GM19463 (cell line): ENCODE measurements at regions not wholly inside any gene's neighbourhood (a gene's known extent, or its start where the extent isn't known, plus 50 kb on each side); places are given as distances from the start of the nearest gene placed in this dataset.
"Not testable (repeated sequence)": the region's sequence is repeated elsewhere in the genome, so short reads cannot be mapped to it uniquely, and the experiment has no call there.

Experiments used
- ATAC-seq: cut with Tn5 transposase; IDR thresholded peaks from one replicate; pipeline ENCODE4 v1.9.1; 2021; ENCODE audit warnings: mild to moderate bottlenecking, moderate library complexity; ENCODE audit not compliant: unreplicated experiment

- ATAC-seq, result no peak
Observed at GRCh38 chr7:54888734-54889082, 129.7 kb upstream of the SEC61G start.

- ATAC-seq, result no peak
Observed at GRCh38 chr7:54897891-54898290, 120.9 kb upstream of the EGFR start.

- ATAC-seq, result no peak
Observed at GRCh38 chr7:54898659-54899340, 120.0 kb upstream of the EGFR start.

- ATAC-seq, result no peak
Observed at GRCh38 chr7:54901840-54902239, 117.0 kb upstream of the EGFR start.

GRCh38 chr7:54904130-54904529 lies 114.7 kb upstream of the EGFR start:
- no peak for ATAC-seq

- no peak for ATAC-seq
Observed at GRCh38 chr7:54904986-54905385, 113.8 kb upstream of the EGFR start.

GRCh38 chr7:54906963-54907362 lies 111.9 kb upstream of the EGFR start:
- no peak for ATAC-seq

- ATAC-seq, result no peak
Observed at GRCh38 chr7:54907981-54908380, 110.8 kb upstream of the EGFR start.

DNA sequence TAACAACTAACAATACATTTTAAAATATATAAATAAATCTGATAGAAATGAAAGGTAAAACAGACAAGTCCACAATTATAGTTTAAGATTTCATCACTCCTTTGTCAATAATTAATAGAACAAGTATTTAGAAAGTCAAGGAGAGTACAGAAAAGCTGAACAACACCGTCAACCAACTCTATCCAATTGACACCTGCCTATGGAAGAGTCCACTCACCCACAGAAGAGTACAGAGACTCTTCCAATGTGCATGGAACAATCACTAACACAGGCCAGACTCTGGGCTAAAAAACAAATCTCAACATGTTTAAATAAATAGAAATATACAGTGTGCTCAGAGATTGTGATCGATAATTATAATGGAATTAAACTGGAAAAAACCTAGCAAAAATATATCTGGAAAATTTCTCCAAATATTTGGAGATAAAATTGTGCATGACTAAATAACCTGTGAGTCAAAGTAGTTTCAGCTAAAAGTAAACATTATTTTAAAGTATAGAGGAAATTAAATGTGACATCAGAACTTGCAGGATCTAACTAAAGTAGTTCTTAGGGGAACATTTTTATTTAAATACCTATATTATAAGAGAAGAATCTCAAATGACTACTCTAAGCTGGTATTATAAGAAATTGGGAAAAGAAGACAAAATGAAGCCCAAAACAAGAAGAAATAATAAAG lies 109.9 kb upstream of the EGFR start:
- ATAC-seq, result no peak

DNA sequence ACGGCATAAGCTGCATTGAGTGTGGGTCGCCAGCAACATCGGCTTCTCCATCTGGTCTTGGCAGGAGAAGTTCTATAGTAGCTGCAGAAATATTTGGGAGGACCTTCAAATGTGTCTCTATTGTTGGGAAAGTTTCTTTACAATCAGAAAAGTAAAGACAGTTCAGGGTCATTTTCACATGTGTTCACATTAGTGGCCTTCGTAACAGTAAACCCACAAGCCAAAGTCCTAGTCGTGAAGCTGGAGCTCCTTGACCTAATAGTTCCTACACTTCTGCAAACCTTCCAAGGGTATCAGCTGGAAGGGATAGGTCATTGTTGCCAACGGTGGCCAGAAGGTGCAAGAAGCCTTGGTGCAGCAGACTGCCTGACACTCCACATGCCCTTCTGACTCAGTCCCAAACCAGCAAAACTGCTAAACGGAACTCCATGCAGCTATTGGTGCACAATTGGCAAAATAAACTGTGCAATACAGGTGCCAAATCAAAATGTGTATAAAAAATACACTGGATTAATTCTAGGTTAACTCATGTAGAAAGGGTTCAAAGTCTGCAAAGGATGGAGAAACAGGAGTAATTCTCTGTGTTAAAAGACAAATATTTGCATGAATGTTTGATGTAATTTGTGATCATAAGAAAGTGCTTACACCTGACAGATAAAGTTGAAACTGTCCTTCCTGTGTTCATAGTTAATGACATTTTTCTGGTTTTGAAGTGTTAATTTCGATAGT lies 102.8 kb upstream of the EGFR start:
- ATAC-seq, result no peak

- no peak for ATAC-seq
Observed at GRCh38 chr7:54917613-54918391, 101.0 kb upstream of the EGFR start.

DNA sequence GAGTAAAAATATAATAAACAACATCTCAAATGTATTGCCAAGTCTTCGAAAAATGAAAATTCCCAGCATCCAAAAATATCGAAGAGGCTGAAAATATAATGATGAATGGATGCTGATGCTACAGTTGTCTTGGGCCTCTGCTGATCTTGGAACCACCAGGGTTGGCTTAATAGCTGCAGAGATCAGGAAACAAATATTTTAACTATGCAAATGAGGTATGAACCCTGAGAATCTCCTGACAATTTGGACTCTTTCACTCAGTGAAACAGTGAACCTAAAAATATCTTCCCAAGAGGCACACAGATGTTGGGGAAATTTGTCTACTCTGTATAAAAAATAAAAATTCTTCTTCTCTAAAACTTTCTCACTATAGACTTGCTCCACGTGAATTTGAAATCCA lies 97.7 kb upstream of the EGFR start:
- no peak for ATAC-seq

GRCh38 chr7:54931532-54931931 lies 87.3 kb upstream of the EGFR start:
- no peak for ATAC-seq

DNA sequence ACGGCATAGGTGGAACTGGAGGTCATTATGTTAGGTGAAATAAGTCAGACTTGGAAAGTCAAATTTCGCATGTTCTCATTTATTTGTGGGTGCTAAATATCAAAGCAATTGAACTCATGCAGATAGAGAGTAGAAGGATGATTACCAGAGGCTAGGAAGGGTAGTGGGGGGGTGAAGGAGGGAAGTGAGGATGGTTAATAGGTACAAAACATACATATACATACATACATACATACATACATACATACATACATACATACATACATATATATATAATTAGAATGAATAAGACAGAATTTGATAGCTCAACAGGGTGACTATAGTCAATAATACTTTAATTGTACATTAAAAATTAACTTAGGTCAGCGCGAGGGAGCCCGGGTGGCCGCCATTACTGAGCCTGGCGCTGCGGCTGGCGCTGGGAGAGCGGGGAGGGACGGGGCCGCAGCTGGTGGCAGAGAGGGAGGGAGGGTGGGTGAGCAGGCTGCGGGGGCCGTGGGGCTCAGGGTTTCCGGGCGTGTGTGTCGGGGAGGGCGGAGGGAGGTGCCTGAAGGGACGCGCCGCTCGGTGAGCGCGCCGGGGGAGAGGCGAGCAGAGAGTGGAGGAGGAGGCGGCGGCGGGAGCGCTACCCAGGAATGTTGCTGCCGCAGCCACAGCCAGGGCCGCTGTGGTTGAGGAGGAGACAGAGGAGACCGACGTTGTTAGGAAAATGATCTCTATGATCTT lies 85.8 kb upstream of the EGFR start:
- ATAC-seq, result peak; percentile 69

GRCh38 chr7:54933643-54934042 lies 85.2 kb upstream of the EGFR start:
- ATAC-seq, result no peak

GRCh38 chr7:54940748-54941147 lies 78.1 kb upstream of the EGFR start:
- ATAC-seq, result no peak

DNA sequence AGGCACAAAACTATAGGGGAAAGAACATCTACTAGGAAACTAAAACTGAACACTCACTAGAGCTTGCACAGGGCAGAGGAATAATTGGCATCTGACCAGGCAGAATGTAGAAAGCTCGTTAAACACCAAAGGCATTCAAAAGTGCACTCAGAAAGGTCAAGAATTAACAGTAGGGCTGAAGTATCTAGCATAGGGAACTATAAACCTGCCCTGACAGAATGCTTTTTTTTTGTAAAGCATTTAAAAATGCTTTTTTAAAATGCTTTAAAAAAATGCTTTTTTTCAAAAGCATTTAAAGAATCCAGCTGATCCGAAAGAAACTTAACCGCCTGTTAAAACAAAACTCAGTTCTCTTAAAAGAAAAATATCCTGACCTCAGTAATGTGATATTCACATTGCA lies 74.6 kb upstream of the EGFR start:
- ATAC-seq, result no peak

- ATAC-seq, result no peak
Observed at GRCh38 chr7:54946271-54946670, 72.5 kb upstream of the EGFR start.

GRCh38 chr7:54946764-54947163 lies 72.1 kb upstream of the EGFR start:
- no peak for ATAC-seq

DNA sequence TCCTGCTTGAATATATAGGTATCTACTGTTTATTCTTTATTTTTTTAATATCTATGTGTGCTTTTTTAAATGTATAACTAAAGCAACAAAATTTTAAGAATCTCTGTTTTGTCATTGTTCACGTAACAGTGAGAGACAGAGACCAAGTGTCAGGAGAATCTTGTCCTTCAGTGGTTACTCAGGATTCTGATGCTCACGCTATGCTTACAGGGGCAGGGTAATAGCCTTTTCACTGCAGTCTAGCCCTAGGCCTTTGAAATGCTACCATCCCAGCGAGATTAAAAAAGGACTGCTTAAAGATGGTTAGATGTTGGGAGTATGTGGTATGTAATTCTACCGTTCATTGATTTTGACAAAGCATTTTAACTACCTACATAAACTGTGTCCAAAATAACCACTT lies 71.6 kb upstream of the EGFR start:
- ATAC-seq, result no peak

DNA sequence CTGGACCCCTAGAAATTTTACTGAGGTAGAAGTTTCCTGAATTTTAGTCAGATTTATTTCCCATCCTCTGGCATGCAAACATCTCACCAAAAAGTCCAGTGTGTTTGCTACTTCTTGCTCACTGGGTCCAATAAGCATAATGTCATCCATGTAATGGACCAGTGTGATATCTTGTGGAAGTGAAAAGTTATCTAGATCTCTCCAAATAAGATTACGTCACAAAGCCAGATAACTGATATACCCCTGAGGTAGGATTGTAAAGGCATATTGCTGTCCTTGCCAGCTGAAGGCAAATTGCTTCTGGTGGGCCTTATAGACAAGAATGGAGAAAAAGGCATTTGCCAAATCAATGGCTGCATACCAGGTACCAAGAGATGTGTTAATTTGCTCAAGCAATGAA lies 69.3 kb upstream of the EGFR start:
- not testable (repeated sequence) for ATAC-seq
